Epithelial cell of esophagus (primary cell): ENCODE measurements at regions not wholly inside any gene's neighbourhood (a gene's known extent, or its start where the extent isn't known, plus 50 kb on each side); places are given as distances from the start of the nearest gene placed in this dataset.

Experiments
- DNase-seq: peaks from one replicate; pipeline ENCODE4 v3.0.0; 2010; ENCODE audit warnings: low read depth
- H3K4me3 ChIP-seq: 2 replicates; pipeline ENCODE4 v1.5.1; 2011; ENCODE audit warnings: mild to moderate bottlenecking, low read length, control low read depth
- CTCF ChIP-seq: IDR thresholded peaks from 2 replicates; pipeline ENCODE4 v1.5.1; 2011; ENCODE audit warnings: low read depth, mild to moderate bottlenecking, low read length, control low read depth, inconsistent platforms; ENCODE audit not compliant: insufficient read depth; ENCODE audit errors: missing control alignments

- no peak for DNase-seq
- H3K4me3 ChIP-seq = no peak overlapping the region
- no peak for TF ChIP-seq CTCF
These were observed 350.8 kb downstream of the GADD45G start for GRCh38 chr9:89955626-89956025.

GRCh38 chr9:89956331-89956730, 351.5 kb downstream of the GADD45G start:
- TF ChIP-seq CTCF = no peak
- DNase-seq = no peak
- H3K4me3 ChIP-seq = no peak overlapping the region

- no peak overlapping the region for H3K4me3 ChIP-seq
- no peak for DNase-seq
- TF ChIP-seq CTCF = no peak
These were observed 352.1 kb downstream of the GADD45G start for GRCh38 chr9:89956907-89957306.

- no peak for DNase-seq
- H3K4me3 ChIP-seq = no peak overlapping the region
- TF ChIP-seq CTCF = no peak
These were observed 353.3 kb downstream of the GADD45G start for GRCh38 chr9:89958086-89958485.

- no peak for TF ChIP-seq CTCF
- DNase-seq = no peak
- no peak overlapping the region for H3K4me3 ChIP-seq
These were observed 357.0 kb downstream of the GADD45G start for GRCh38 chr9:89961616-89962341.

GRCh38 chr9:89963280-89963679, 358.5 kb downstream of the GADD45G start:
- TF ChIP-seq CTCF = no peak
- no peak for DNase-seq
- H3K4me3 ChIP-seq = no peak overlapping the region

GRCh38 chr9:89967527-89967926, 362.7 kb downstream of the GADD45G start:
- no peak for DNase-seq
- TF ChIP-seq CTCF = no peak
- H3K4me3 ChIP-seq = no peak overlapping the region
